ENCODE measurements at regions not wholly inside any gene's neighbourhood (a gene's known extent, or its start where the extent isn't known, plus 50 kb on each side); places are given as distances from the start of the nearest gene placed in this dataset.
A peak's percentile ranks its signal among the peaks of the same experiment; 100 is the strongest.
"Not testable (repeated sequence)": the region's sequence is repeated elsewhere in the genome, so short reads cannot be mapped to it uniquely, and the experiment has no call there.

DNA sequence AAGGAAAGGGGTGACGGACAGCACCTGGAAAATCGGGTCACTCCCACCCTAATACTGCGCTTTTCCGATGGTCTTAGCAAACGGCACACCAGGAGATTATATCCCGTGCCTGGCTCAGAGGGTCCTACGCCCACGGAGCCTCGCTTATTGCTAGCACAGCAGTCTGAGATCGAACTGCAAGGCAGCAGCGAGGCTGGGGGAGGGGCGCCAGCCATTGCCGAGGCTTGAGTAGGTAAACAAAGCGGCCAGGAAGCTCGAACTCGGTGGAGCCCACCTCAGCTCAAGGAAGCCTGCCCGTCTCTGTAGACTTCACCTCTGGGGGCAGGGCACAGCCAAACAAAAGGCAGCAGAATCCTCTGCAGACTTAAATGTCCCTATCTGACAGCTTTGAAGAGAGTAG lies 91.5 kb upstream of the MBIP start:
- DNase-seq (ENCODE audit: low spot score) = not testable (repeated sequence)

- no peak for DNase-seq (ENCODE audit: low spot score)
These were observed 88.0 kb upstream of the MBIP start for GRCh38 chr14:36408388-36408787.

DNA sequence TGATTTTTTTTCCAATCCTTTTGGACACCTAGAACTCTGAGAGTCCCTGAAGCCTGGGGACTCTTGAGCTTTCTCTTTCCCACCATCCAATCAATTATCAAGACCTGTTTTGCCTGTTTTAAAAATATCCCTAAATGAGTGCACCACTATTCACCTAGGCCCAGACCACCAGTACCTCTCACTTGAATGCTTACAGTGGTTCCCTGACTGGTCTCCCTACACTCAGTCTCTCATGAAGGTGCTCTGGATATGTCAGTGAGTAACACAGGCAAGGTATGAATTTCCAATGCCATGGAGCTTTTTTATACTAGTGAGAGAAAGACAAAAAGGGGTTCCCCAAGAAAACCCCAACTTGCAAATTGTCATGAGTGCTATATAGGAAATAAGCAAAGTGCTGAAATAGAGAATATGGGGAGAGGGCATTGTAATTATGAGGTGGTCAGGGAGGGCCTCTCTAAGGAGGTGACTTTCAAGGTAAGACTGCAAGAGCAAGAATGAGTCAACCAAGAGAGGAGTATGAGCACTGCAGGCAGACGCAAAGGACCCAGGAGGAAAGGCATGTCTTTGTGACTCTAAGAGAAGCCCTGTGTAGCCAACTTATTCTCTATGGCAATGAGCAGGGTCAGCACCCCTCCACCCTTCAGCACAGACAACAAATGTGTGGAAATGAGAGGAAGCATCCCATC lies 85.3 kb upstream of the MBIP start:
- DNase-seq (ENCODE audit: low spot score) = no peak

DNA sequence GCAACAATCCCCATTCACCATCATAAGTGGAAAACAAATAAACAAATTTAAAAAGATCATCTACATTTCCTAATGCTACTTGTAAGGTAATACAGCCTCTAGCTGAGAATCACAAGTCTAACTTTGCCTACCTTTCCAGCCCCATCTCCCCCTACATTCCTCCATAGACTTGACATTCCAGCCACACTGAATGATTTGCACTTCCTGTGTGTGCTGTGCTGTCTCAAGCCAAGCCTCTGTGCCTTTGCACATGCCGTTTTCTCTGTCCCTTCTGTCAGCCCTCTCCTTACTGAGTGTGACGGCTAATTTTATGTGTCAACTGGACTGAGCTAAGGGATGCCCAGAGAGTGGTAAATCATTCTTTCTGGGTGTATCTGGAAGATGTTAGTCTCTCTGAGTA lies 82.4 kb upstream of the MBIP start:
- no peak for DNase-seq (ENCODE audit: low spot score)

DNA sequence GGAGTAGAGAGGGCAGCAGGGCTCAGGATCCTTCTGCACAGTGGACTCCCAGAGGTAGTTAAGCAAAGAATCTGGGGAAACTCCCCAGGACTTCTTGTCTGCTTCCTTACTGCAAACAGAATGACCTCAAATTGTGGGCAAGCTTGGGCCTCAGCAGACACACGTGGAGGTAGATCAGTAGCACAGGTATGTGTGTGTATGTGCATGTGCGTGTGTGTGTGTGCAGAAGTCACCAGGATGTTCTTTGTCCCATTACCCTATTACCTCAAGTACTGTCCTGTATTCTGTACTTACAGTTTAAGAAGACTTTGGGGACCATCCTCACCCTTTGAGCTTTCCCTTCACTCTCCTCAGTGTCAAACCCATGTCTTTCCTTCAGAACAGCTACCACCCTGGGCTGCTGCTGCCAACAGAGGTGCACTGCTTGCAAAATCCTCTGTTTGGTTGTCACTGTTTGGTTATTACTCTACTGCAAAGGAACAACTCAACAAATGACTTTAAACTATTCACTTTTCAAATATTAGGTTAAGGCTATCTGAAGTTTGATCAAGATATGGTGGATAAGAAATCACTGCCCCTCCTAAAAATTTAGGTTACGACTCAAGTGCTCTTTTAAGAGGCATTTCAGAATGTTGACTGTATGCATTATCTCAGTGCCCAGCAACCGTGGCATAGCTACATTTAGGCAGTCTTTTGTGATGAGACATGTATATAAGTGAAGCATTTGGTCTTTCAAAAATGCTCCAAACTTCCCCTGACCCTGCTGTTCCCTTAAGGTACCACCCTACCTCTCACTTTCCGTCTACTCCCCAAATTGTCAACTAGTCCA lies 78.2 kb upstream of the MBIP start:
- DNase-seq (ENCODE audit: low spot score) = no peak

- DNase-seq (ENCODE audit: low spot score) = no peak
These were observed 76.9 kb upstream of the MBIP start for GRCh38 chr14:36397357-36397756.

DNA sequence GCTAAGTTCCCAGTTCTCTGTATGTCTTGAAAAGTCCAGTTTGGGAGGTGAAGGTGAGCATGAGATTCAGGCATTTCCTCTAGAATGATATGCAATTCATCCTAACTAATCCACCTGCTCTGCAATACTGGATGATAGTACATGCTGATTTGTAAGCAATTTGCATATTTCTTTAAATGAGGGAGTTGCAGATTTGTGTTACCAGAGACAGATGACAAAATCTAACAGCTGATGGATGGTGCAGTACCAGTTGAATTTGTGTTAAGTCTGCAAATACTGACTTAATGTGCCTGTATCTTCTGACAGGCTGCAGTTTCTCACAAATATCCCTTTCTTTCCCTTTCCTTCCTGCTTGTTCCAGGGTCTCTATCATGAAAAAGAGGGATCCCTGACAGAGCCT lies 76.4 kb upstream of the MBIP start:
- no peak for DNase-seq (ENCODE audit: low spot score)

- DNase-seq (ENCODE audit: low spot score) = no peak
These were observed 74.2 kb upstream of the MBIP start for GRCh38 chr14:36394593-36394992.

- DNase-seq (ENCODE audit: low spot score) = no peak
These were observed 70.3 kb upstream of the MBIP start for GRCh38 chr14:36390718-36391117.

DNA sequence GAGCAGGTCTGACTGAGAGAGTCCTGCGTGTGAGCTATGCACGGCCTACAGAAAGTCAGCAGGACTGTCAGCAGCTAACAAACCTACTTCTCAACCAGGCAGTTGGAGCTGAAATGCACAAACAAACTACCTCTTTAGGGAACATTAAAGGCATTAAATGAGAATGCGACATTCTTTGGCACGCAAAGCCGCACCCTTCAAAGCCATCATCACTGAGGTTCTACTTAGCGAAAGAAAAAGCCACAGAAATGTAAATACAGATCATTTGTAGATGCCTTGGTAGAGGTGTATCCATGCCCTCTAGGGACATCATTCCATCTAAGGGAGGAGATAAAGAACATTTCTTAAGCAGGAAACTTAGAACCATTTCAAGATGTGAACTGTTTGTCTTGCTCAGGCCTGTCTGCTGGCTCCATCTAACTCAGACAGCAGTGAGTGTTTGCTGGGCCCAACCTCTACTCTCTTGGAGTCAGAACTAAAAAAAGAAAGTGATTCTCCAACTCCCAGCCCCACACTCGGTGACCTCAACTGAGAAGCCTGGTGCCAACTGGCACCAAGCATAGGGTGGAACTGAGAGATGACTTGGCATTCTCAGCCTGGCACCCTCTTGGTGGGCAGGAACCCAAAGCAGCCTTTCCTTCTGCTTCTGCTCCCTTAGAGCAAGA lies 63.5 kb upstream of the MBIP start:
- no peak for DNase-seq (ENCODE audit: low spot score)

DNA sequence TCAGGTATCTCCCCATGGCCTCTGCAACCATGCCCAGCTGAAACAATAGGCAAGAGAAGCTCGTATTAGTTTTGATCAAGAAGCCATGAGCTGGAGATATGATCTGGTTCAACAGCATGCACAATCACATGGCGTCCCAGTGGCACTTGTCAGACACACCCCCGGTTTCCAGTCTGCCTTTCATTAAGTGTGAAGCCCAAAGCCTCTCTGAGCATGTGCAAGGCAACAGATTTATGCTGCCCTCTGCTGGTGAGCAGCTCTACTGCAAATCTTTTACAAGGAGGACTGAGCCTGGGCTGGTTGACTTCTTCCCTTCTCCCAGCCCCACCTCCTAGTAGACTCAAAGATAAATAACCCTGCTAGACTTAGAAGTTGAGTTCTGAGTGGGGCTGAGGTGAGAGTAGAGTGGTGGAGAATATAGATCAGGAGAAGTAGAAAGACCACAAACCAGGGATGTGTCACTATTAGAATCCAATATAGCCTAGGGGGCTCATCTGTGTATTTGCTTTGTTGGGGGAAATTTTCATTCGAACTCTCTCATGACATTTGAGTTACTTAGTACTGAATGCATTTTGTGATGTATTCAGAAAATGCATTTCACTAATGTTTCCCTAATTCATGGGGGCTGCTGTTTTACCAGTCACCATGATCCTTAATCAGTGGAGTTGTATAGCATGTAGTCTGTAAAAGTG lies 53.7 kb upstream of the MBIP start:
- peak; percentile 78 for DNase-seq (ENCODE audit: low spot score)
